ENCODE measurements at regions not wholly inside any gene's neighbourhood (a gene's known extent, or its start where the extent isn't known, plus 50 kb on each side); places are given as distances from the start of the nearest gene placed in this dataset.

GRCh38 chr2:52571380-52572347, 1195.9 kb upstream of the CHAC2 start:
- Histone ChIP-seq H3K9me3 (peaks cover 0 to 39% of the 10 kb centered on the region in 2 donors), H3K36me3 (no peaks in the 10 kb centered on the region), H3K27me3 (no peaks in the 10 kb centered on the region), H3K4me1 (no peaks in the 10 kb centered on the region), H3K4me3 (no peak overlapping the region), H3K27ac (no peak overlapping the region)
- DNase-seq (peak in 1 of 4 donors; percentile 75), ATAC-seq (no peak)
- no peak for TF ChIP-seq CTCF (IDR thresholded peaks at IDR 0.05)
- intact Hi-C loops (cut with DNase I) = no loop called here

- TF ChIP-seq CTCF (IDR thresholded peaks at IDR 0.05) = no peak
- Histone ChIP-seq H3K4me1 (no peaks in the 10 kb centered on the region), H3K27me3 (no peaks in the 10 kb centered on the region), H3K27ac (no peak overlapping the region), H3K9me3 (peaks cover 0 to 39% of the 10 kb centered on the region in 2 donors), H3K36me3 (no peaks in the 10 kb centered on the region), H3K4me3 (no peak overlapping the region)
- DNase-seq (peak in 1 of 4 donors; percentile 50), ATAC-seq (no peak)
- intact Hi-C loops (cut with DNase I) = no loop called here
Observed at GRCh38 chr2:52570716-52571115, 1196.9 kb upstream of the CHAC2 start.

GRCh38 chr2:52563151-52563550, 1204.5 kb upstream of the CHAC2 start:
- no peak overlapping the region for H3K27ac ChIP-seq
- DNase-seq (no peak), ATAC-seq (no peak)
- no peaks in the 10 kb centered on the region for H3K4me1 ChIP-seq
- no peaks in the 10 kb centered on the region for H3K27me3 ChIP-seq
- TF ChIP-seq CTCF (IDR thresholded peaks at IDR 0.05) = no peak
- peaks cover 0 to 15% of the 10 kb centered on the region in 2 donors for H3K9me3 ChIP-seq
- intact Hi-C loops (cut with DNase I) = no loop called here
- no peak overlapping the region for H3K4me3 ChIP-seq
- H3K36me3 ChIP-seq = no peaks in the 10 kb centered on the region

GRCh38 chr2:52558265-52558664, 1209.3 kb upstream of the CHAC2 start:
- H3K4me3 ChIP-seq = no peak overlapping the region
- H3K9me3 ChIP-seq = peaks cover 0 to 10% of the 10 kb centered on the region in 2 donors
- H3K4me1 ChIP-seq = no peaks in the 10 kb centered on the region
- H3K27ac ChIP-seq = no peak overlapping the region
- DNase-seq = no peak
- no peak for ATAC-seq
- H3K36me3 ChIP-seq = no peaks in the 10 kb centered on the region
- no peak for TF ChIP-seq CTCF (IDR thresholded peaks at IDR 0.05)
- no peaks in the 10 kb centered on the region for H3K27me3 ChIP-seq
- intact Hi-C loops (cut with DNase I) = no loop called here

GRCh38 chr2:52542297-52542696, 1225.3 kb upstream of the CHAC2 start:
- ATAC-seq (no peak), DNase-seq (no peak)
- Histone ChIP-seq H3K27ac (no peak overlapping the region), H3K4me3 (no peak overlapping the region), H3K27me3 (no peaks in the 10 kb centered on the region), H3K9me3 (peaks cover 0 to 27% of the 10 kb centered on the region in 2 donors), H3K4me1 (no peaks in the 10 kb centered on the region), H3K36me3 (no peaks in the 10 kb centered on the region)
- TF ChIP-seq CTCF (IDR thresholded peaks at IDR 0.05) = no peak
- intact Hi-C loops (cut with DNase I) = no loop called here
